ENCODE measurements at regions not wholly inside any gene's neighbourhood (a gene's known extent, or its start where the extent isn't known, plus 50 kb on each side); places are given as distances from the start of the nearest gene placed in this dataset.
"Not testable (repeated sequence)": the region's sequence is repeated elsewhere in the genome, so short reads cannot be mapped to it uniquely, and the experiment has no call there.

DNA sequence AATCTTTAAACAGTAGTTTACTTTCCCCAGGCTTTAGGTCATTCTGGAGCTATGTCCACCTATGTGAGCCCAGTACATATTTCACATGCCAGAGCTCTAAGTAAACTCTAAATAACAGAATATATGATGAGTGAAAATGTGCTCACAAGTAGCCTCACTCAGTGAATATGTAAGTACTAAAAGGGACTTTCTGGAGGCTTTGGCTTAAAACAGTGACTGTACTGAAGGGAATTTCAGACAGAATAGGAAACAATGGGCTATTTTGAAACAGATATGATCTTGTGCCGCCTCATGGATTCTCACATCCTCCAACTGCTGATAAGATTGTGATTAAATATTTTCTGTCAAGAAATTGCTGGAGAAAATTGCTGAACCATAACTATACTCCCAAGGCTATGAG, 747.9 kb downstream of the SOCS6 start:
- no peak for DNase-seq

DNA sequence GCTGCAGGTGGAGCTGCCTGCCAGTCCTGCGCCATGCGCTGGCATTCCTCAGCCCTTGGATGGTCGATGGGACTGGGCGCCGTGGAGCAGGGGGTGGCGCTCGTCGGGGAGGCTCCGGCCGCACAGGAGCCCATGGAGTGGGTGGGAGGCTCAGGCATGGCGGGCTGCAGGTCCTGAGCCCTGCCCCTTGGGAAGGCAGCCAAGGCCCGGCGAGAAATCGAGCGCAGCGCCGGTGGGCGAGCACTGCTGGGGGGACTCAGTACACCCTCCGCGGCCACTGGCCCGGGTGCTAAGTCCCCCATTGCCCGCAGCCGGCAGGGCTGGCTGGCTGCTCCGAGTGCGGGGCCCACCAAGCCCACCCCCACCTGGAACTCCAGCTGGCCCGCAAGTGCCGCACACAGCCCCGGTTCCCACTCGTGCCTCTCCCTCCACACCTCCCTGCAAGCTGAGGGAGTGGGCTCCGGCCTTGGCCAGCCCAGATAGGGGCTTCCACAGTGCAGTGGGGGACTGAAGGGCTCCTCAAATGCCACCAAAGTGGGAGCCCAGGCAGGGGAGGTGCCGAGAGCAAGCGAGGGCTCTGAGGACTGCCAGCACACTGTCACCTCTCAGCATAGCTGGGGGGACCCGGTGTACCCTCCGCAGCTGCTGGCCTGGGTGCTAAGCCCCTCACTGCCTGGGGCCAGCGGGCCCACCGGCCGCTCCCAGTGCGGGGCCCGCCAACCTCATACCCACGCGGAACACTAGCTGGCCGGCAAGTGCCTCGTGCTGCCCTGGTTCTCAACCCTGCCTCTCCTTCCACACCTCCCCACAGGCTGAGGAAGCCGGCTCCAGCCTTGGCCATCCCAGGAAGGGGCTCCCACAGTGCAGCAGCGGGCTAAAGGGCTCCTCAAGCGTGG, 742.7 kb downstream of the SOCS6 start:
- not testable (repeated sequence) for DNase-seq

DNA sequence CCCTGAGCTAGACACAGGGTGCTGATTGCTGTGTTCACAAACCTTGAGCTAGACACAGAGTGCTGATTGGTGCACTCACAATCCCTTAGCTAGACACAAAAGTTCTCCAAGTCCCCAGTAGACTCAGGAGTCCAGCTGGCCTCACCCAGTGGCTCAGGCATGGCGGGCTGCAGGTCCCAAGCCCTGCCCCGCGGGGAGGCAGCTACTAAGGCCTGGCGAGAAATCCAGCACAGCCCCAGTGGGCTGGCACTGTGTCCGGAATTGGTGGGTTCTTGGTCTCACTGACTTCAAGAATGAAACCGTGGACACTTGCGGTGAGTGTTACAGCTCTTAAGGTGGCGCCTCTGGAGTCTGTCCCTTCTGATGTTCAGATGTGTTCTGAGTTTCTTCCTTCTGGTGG, 741.2 kb downstream of the SOCS6 start:
- not testable (repeated sequence) for DNase-seq

DNA sequence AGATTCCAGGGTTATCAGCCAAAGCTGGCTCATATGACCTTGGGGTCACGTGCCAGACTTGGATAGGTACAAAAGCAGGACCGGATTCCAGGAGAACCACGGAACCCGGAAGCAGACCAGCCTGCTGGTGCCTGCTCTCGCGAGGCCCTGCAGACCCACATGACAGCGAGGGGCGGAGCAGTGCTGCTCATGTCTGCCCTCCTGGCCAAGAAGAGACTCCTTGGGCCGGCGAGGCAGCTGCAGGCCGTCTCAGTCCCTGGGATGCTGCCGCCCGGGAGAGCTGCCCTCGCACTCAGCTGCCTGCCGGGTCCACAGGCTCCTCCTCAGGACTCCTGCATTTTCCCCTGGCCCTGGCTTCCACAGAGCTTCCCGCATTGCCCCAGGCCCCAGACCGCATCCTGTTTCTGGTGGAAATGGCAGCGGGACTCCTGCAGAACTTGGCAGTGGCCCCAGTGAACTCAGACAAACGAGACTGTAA, 739.5 kb downstream of the SOCS6 start:
- no peak for DNase-seq

DNA sequence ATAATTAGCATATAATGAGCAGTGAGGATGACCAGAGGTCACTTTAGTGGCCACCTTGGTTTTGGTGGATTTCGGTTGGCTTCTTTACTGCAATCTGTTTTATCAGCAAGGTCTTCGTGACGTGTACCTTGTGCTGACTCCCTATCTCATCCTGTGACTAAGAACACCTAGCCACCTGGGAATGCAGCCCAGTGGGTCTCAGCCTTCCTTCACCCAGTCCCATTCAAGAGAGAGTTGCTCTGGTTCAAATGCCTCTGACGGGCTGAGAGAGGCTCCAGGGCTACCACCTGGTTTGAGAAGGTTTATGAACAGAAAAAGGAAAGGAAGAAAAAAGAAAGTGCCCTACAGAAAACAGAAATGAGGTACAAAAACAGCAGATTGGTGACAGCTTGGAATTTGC, 738.7 kb downstream of the SOCS6 start:
- no peak for DNase-seq

DNA sequence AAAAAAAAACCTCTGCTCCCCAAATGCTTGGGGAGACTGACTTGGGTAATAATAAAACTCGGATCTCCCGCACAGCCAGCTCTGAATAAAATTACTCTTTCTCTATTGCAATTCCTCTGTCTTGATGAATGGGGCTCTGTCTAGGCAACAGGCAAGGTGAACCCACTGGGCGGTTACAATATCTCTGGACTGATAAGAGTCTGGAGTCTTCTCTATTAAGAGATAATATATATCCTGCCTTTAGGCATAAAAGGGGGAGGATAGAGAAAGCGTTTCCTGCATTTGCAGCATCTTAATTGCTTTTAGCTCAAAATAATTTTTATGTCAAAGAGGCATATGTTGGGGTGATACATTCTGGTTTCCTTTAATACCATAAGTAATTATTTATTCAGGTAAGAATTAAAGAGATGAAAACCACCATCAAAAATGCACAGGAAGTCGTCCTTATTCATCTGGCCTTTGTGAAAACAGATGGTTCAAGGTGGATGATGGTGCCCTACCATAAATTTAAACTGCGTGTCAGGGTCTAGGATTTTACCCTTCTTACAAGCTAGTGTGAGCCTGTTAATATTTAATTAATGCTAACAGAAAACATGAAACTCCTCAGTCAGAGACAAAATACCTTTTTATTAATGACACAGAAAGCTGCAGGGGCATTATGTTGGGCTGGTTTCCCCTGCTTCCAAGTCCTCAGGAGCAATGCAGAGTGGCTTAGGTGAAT, 736.8 kb downstream of the SOCS6 start:
- DNase-seq = no peak

DNA sequence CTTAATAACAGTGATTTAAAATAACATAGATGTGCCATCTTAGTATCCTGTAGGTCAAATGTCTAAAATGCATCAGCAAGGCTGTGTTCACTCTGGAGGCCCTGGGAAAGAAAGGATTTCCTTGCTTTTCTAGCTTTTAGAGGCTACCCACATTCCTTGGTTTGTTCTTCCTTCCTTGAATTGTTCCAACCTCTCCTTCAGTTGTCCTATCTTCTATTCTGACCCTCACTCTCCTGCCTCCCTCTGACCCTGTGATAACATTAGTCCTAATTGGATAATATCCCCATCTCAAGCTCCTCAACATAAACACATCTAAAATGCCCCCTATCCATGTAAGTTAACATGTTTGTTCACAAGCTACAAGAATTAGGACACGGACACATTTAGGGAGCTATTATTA, 733.5 kb downstream of the SOCS6 start:
- DNase-seq = no peak

DNA sequence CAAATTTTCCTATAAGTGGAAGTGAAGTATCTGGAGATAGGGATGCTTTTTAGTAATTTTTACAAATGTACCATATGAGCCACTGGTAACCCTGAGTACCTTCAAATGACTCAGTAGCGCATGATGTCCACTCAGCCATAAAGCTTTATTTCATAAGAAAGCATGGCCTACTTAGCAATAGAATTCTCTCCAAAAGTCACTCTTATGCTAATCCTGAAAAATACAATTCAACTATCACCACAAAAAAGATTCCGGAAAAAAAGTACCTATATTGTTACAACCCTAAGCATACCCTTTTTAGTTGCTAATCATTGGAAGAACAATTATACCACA, 732.2 kb downstream of the SOCS6 start:
- no peak for DNase-seq

DNA sequence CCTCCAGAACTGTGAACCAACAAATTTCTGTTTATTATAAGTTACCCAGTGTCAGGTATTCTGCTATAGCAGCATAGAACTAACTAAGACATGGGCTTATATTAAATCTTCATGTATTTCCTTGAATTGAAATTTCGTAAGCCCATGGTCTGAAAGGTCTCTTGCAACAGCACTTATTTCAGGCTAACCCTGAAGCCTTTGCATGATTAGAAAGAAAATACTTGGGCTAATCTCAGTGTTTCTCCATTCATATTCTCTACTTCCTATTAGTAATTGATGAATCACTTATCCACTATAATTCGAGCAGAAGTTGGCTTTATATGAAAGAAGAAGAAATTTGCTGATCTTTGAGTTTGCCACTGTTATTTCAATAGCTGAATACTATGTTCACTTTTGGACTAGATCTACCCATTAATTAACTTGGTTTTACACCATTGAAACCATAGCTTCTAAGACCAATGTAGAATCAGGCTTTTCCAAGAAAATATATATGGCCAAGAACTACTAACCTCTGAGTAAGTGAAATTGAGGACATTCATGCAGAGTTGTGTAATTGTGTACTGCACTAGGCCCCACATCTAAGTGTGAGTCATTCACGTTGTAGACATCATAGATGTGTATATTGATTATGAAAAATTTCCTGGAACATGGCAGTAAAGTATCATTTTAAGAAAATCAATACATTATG, 731.6 kb downstream of the SOCS6 start:
- no peak for DNase-seq

DNA sequence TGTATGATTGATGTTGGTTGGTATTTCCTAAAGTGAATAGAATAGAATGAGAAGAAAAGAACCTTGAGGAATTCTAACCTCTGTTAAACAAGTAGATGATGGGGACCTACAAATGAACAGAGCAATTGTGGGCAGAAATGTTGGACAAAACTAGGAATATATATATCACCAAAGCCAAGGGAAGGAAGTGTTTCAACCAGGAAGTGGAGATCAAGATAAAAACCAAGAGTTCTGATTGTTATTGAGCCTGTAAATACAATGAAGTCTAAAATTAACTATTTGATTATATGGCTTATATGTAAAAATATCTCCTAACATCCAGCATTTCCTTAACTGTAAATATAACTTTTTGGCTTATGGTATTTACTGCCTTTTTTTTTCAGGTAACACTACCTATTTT, 730.0 kb downstream of the SOCS6 start:
- no peak for DNase-seq

DNA sequence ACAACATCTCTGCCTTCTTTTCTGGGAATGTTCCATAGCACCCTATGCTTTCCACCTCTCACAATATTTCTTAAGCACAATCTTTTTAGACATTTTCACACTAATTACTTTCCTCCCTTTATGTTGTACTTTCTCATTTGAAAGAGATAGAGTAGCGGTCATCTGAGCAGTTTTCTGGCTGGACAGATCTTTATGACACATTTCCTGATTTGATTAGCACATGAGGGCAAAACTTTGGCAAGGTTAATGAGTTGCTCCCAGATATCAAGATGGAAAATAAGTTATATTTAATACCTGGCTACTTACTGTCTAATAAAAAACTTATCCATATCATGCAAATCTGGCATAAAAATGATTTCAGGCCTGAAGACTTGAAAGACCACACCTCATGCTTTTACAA, 723.9 kb downstream of the SOCS6 start:
- DNase-seq = no peak

DNA sequence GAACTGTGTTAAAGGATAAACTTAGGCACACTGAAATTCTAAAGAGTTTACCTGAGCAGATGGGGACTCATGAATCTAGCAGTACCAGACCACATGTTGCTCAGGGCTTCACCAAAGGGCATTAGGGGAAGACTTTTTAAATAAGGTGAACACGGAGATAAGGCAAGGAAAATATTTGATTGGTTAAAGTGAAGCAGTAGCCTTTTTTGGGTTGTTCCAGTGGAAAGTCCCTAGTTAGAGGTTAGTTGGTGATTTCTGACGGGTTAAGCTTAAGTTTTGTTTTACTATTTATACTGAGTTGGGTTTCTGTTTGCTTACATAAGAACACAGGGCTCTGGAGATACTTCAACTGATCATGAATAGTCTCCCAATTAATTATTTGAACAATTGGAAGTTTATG, 722.5 kb downstream of the SOCS6 start:
- DNase-seq = no peak

DNA sequence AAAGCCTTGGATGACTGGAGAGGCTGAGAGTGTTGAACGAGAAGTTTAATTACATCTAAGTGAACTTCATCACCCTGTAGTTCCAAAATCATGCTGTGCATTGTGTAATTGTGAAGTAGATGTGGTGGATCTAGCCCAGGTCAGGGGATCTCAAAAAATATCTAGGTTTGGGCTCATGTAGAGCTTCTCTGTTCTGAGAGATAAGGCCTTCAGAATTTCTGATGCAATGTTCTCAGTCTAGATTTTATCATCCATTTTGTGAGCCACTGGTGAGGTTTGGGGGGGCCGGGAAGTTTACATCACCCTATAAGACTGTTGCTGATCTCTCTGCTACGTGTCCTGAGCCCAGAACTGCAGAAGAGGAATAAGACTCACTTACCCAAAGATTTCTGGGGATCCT, 719.4 kb downstream of the SOCS6 start:
- DNase-seq = no peak

DNA sequence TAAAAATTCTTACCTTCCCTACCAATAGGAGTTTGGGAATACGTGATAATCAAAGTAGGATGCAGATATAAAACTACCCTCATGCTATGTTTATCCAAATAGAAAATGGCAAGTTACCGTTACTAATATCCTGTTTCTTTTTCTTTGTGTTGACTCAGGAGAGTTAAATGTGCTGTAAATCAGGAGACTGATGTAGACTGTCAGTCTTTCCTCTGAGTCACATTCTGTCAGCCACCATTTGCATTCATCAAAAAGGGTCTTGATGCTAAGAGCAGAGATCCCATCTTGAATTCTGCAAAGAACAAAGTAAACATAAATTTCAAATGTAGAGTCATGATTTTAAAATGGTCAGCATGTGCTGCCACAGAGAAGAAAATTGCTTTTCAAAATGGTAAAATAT, 712.8 kb downstream of the SOCS6 start:
- DNase-seq = no peak

DNA sequence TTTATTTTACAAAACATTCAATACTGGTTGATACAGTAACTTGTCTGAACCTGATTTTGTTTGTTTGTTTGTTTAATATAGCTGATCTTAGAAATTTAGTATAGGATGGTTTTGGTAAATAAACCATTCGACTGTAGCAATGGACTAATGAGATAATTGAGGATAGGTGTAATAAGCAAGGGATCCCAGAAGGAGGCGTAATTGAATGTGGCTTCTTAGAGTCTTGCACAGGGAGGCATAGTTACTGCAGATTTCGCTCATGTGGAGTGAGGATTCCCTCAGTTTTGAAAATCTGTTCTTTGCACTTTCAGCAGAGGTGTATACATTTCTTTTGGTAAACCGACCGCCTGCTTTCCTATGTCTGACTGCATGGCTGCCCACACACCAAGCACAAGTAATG, 709.6 kb downstream of the SOCS6 start:
- no peak for DNase-seq

DNA sequence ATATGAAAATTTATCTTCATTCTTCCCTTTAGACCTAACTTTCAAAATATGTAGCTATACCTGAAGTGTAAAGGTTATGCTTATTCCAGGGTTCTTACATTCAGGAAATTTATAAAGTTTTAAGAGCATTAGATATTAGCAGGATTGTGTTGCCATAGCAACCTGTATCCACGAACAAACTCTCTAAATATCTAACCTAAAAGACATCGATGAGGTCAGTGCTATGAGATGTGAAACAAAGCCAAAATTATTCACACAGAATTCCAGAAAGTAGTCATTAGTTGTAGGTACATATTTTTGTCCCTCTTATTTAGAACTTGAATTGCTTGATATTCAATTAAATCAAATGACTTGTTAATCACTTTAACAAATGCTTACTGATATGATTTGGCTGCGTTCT, 705.3 kb downstream of the SOCS6 start:
- DNase-seq = no peak

DNA sequence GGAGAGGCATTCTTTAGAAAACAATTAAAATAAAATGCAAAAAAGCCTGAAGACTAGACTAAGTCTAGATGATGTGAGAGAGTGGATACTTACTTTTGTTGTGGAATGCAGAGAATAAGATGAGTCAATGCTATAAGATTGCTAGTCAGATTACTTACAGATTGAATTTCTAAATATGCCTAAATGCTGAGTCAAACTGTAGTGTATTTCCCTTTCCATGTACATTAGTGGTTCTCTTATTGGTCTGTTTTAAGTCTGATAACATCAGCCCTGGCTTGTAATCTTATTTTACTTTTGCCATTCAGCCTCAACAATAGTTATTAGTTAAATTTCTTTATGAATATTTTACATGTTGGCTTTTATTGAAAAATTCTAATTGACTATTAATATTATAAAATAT, 702.7 kb downstream of the SOCS6 start:
- no peak for DNase-seq

DNA sequence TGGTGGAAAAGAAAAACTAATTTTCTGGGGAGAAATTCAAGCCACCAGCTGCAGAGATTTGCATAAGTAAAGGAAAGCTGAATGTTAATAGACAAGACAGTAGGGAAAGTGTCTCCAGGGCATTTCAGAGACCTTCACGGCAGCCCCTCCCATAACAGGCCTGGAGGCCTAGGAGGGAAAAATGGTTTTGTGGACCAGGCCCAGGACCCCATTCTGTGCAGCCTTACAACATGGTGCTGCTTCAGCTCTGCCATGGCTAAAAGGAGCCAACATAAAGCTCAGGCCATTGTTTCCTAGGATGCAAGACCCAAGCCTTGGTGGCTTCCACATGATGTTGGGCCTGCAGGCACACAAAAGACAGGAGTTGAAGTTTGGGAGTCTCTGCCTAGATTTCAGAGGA, 697.1 kb downstream of the SOCS6 start:
- DNase-seq = no peak

DNA sequence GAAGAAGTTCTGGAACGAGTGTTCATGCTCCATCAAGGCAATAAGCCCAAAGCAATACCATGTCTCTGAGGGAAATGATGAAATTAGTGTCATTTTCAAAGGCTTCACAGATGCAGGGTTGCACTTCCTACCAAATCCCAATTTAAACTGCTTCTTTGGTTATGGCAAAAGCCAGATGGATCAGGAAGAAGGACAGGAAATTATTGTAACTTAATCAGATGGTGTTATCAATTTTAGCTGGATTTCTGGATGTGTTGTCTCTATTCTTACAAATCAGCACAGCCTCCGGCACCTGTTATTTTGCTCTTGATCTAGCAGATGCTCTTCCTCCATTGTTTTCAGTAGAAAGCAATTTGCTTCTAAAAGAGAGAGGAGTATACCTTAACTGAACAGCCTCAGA, 693.4 kb downstream of the SOCS6 start:
- DNase-seq = no peak

DNA sequence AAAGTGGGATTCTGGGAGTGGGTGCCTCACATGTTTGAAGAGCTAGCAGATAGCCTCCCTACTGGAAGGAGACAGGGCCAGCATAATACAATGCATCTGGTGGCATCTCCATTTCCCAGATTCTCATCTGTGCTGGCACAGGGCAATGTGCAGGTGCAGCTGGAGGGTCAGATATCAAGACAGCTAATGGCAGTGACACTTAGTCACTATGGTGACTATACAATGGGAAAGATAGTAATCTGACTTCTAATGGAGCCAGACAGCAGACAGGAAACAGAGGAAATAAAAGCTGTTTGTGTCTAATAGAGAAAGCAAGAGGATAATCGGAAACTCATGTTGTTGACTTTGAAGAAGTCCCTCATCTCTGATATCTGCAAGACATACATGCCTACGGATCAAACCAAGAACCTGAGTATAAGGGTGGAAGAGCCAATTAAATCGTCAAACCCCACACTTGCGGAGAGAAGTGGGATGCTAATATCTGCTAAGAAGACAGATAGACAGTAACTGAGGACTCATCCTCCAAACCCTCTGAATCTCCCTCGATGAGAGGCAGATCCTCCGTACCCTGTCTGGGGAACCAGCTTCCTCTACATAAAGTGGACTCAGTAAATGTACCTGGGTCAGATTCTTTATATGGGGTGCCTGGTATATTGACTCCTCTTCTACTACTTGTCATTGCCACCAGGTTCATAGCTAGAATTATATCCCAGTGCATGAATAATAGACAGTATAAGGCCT, 692.7 kb downstream of the SOCS6 start:
- DNase-seq = no peak

DNA sequence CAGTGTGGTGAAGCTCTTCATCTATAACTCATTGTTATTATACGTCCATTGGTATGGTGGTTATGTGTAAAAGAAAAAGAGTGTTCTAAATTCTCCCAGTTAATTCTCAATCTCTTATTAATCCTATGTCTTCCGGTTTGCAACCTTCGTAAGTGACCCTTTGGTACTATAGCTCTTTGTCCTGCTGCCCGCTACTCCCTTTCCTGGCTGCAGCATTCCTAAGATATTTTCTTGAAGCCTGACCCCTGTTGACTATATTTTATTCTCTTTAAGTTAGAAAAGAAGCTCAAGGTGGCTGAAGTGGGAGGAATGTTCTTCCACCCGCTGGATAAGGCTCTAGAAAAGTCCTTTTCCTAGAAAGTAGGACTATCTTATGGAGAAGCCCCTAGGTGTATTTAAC, 684.8 kb downstream of the SOCS6 start:
- no peak for DNase-seq

DNA sequence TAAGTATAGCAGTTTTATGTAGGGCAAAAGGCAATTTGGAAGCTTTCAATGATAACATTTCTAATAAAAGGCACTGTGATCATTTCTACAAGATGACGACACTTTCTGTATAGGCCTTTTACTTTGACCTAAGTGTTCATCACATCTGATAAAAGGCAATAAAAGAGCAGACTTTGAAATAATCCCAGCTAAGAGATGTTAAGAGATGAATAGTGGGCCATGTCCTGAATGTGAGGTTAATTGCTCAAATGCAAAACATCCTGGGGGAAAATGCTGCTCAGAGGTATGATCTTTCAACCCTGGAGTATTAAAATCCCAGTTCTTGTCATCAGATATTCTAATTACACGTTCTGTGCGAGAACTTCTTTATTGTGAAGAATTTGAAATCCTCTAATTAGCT, 677.6 kb downstream of the SOCS6 start:
- DNase-seq = no peak

DNA sequence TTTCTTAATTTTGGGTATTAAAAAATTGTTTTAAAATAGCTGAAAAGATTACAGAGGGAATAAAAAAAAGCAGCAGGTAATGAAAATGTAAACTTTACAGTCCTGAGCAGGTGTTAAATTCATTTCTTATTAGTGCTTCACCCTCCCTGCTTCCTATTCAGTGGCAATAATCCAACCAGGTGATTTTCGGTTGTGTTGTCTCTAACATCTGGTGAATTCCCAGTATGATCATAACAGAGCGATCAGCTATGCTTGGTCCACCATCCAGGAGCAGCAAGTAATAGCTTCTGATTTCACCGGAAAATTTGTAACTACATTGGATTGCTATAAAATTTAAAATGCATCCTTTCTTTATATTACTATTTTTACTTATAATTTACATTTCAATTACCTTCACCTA, 673.1 kb downstream of the SOCS6 start:
- no peak for DNase-seq

All from CD4-positive, alpha-beta T cell treated with Interleukin-17A for 1 hour (primary cell).